SKM-1 treated with dmso at 0.1 percent for 144 hours (cell line): ENCODE measurements at regions not wholly inside any gene's neighbourhood (a gene's known extent, or its start where the extent isn't known, plus 50 kb on each side); places are given as distances from the start of the nearest gene placed in this dataset.
"Not testable (repeated sequence)": the region's sequence is repeated elsewhere in the genome, so short reads cannot be mapped to it uniquely, and the experiment has no call there.

Source experiments
- DNase-seq: peaks from one replicate; lab custom pipeline; 2025; ENCODE audit not compliant: unreplicated experiment; lab: John Stamatoyannopoulos, UW

DNA sequence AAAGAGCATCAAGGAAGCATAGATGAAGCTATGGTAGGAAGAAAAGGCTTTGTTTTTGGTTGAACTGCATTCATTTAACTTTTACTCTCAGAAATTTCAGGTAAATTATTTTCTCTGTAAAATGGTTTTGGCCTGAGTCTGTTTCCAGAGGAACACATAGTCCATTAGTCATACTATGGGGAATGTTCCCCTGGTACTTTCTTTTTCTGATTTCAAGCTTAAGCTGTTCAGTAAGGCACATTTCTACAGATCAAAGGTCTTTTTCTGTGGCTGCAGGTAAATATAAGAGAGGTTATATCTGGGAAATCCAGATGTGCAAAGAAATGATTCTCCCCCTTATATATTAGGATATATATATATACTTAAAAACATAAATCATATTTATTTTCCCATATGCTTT, 1744.4 kb upstream of the ADGRL3 start:
- no peak for DNase-seq

DNA sequence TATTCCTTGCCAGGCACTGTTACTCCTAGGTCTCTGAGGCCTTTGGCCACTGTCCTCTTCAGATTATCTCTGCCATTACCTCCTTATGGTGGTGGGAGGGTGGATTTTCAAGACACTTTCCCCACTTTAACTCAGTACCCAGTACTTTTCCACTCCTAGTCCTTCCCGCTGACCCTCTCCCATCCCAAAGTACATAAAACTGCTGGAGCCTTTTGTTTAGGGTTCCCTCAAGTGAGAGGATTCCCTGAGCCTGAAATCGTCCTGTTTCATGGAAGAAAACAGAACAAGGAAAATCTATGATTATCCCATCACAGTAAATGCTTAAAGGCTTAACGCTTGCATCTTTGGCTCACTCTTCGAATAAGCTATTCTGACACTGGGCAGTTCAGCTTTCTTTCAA, 1742.5 kb upstream of the ADGRL3 start:
- no peak for DNase-seq

DNA sequence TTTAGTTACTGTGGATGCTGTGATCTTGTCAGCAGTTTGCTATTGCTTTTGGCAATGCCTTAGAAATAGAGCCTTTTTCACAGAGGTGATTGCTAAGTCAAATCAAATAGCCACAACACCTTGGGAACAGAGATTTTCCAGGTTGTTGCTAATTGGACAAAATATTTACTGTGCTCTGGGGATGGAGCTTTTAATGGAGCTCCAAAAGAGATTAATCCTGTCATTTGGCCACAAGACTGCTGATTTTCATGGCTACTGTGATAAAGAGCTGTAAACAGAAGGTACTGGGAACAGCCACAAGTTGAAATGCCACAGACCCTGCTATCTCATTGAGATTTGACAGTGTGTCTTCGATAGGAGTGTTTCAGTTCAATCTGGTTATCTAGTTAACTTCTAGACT, 1715.2 kb upstream of the ADGRL3 start:
- no peak for DNase-seq

DNA sequence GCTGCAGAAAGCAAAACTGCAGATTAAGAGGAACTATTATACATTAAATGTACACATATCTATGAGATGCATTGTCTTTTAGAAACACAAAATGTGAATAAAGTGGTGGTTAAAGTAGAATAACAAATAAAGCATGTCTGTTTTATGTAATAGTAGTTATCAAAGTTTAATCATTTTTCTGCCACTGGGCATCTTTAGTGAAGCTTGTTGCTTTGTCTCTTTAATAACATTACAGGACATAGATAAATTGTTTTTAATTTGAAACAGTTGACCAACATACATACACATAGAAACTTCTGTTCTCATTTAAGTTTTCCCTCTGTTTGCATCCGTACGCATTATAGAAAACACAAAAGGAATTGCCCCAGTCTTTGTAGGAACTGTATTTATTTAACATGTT, 1700.0 kb upstream of the ADGRL3 start:
- DNase-seq, result no peak

DNA sequence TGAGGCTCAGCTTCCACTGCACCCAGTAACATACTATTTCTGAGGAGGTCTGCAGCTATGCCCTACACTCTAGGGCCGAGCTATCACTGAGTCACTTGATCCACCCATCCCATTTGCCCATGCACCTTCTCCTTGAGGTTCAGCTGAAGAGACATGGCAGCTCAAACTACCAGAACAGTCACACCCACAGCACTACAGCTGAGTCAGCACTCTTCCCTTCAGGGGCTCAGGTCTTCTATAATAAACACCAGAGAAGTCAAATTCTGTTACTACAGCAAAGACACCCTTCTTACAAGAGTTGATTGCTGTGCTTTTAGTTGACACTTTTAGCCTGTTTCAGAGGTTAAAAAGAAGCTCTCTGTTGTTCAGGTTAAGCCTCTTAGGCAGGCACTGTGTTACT, 1696.4 kb upstream of the ADGRL3 start:
- no peak for DNase-seq

DNA sequence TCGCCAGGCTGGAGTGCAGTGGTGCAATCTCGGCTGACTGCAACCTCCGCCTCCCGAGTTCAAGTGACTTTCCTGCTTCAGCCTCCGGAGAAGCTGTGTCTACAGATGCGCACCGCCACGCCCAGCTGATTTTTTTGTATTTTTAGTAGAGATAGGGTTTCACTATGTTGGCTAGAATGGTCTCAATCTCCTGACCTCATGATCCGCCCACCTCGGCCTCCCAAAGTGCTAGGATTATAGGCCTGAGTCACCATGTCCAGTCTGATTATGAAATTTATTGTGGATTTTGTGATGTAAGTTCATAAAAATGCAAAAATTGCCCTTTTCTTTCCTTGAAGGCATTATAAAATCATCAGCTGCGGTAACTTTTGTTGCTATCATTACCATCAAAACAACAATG, 1688.3 kb upstream of the ADGRL3 start:
- DNase-seq, result not testable (repeated sequence)

DNA sequence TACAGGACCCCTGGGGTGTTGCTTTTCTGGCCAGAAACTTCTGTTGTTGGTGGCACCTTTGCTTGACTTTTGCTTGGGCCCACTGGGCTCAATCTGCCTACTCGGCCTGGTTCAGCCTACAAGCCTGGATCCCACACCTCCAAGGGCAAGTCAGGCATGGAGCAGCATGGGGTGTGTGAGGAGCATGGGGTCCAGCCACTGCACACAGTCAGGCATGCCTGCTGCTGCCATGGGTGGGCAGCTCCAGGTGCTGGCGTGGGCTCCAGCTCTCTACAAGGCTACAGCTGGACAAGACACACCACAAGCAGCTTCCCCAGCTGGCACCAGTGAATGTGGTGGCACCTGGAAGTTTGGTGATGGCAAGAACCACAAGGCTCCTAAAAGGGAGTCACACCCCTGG, 1683.1 kb upstream of the ADGRL3 start:
- no peak for DNase-seq

DNA sequence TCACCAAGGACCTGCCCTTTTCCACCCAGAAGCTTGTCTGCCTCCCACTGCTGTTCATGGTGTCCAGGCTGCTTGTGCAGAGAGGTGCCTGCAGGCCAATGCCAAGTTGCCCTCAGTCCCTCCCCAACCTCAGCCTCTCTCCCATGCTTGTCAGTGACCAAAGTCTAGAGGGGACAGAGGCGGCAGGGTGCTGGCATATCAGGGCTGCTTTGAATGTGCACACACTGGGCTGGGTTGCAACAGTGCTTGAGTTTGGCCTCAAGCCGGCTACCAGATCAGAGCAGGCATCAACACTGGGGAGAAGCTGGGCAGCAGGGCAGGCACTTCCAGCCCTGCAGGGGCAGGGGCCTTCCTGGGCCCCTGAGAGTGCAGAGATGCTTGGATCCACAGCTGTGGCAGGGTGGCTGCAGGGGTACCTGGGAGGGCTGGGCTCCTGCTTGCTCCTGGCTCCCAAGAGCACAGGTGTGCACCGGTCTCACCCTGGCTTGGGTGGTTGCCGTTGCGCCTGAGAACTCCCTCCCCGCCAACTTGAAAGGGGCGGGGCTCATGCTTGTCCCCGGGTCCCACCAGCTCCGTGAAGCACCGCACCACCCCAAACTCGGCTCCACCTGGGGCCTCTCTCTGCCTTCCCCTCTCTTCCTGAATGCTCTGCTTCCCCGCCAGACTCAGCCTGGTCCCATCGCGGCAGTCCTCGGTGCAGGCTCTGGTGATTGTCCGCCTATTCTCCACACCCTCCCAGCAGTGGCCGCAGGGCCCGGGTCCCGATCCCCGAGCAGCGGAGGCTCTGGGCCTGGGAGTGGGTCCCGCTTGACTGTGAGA, 1681.9 kb upstream of the ADGRL3 start:
- no peak for DNase-seq

DNA sequence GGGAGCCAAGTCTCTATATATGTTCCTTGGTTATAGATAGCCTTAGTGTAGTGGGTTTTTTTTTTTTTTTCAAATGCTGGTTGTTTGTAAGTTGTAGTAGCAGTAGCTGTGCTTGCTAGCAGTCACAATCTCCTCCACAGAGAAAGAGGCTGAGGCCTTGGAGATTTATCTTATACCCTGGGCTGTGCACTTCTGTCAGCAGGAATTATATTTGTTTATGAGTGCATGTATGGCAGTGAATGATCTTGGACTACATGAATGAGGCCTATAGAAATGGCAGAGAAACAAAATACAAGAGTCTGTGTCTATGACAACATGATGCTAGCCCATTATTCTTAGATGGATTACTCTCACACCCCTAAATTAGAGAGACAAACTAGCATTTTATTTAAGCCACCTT, 1674.2 kb upstream of the ADGRL3 start:
- no peak for DNase-seq

DNA sequence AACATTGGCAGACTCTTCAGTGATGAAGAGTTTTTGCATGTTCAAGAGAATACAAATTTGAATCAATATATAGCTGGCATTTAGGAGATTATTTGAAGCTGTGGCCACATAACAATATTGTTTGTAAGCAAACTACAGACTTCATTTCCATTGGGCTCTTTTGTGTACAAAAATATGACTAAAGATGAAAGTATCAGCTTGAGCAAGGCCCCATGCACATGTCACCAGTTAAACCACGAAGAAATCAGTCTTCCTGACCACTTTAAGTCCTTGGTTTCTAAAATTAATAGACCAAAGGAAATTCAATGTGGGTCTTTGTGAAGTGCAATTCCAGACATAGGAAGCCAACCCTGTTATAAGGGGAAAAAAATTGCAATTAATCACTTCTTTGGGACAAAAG, 1664.6 kb upstream of the ADGRL3 start:
- no peak for DNase-seq

DNA sequence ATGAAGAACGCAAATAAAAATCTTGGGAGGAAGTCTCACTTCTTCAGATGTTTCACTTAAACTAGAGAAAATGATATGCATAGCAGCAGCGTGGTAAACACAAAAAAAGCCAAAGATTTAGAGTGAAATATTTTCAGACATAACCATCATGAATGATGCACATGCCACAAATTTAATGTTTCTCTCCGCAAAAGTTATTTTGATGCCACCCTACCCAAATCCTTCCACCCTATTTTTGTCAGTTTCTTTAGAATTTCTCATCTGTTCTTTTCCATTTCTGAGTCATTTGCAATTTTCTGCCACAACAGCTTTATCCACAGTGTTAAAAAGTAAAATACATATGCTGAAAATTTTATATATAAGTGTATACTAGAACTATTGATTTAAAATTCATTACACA, 1663.7 kb upstream of the ADGRL3 start:
- no peak for DNase-seq

DNA sequence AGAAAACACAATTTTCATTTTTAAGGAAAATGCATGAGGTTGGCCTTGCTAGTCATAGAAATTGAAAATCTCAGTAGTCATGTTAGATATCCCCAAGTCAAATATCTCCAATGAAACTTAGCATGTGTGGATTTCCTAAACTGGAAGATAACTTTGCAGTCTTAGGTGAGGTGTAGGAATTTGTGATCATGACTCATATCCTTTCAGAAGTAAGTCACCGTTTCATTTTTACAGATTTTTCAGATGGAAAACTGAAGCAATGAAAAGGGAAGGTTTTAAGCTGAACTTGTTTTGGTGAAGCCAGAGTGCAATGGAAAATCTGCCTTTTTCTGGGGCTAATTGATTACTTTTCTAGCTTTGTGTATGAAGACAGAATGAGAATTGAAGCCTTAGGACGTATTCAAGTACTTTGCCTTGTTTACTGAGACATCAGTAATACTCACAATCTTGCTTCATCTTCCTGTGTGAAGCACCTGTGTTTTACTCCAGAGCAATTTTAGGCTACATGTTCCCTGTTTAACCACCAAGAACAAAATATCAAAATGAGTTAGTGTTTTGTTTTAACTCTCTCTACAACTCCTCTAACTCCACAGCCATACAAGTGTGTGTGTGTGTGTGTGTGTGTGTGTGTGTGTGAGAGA, 1662.8 kb upstream of the ADGRL3 start:
- DNase-seq, result no peak

DNA sequence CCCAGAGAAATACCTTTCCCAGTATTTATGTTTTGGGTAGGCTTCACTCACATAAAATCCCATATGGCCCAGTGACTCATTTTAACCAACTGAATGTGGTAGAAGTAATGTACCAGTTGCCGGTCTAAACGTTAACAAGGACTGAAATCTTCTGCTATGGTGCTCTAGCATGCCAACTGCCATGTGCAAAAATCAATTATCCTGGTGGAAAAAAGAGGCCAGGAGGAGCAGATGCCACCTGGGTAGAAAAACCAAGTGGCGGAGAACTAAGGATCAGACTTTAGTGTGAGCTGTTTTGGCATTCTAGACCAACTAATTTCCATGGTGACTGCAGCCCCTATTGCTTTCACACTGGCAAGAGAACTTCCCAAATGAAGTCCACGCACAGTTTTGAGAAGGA, 1660.7 kb upstream of the ADGRL3 start:
- no peak for DNase-seq

DNA sequence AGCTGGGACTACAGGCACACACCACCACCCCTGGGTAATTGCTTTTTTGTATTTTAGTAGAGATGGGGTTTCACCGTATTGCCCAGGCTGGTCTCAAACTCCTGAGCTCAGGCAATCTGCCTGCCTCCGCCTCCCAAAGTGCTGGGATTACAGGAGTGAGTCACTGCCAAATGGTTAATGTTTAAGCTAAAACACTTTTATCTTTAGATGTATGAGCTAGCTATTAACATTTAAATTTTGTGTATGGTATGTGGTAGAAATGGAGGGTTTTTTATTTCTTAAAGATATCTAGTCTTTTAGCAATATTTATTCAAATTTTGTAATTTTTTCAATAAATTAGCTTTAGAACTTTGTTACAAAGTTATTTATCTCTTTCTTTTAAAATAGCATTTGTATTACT, 1659.8 kb upstream of the ADGRL3 start:
- DNase-seq, result no peak

DNA sequence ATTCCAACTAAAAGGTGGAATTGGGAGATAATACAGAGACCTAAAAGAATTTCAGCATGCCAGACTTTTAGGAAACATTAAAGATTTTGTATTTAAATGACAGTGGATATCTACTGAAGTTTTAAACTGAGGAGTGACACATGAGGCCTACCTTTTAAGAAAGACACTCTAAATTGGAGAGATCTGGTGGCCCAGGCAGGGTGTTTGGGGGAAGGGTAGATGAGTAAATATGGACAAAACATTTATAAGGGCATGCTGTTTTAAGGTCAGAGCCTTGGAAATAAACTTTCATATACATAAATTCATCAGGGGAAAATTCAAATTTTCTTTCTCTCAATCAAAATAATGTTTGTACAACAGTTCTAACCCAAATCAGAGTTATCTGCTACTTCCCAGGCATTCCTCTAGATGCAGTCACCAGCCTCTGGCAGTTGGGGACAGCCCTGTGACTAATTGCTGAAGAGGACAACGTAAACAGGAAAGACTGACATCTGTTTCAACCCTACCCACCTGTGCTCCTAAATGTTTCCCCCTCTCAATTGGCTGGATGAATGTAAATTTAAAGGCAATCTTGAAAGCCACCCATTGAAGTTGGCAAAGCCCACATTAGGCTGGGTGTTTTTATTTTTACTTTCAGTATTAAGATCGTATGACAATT, 1646.9 kb upstream of the ADGRL3 start:
- no peak for DNase-seq

DNA sequence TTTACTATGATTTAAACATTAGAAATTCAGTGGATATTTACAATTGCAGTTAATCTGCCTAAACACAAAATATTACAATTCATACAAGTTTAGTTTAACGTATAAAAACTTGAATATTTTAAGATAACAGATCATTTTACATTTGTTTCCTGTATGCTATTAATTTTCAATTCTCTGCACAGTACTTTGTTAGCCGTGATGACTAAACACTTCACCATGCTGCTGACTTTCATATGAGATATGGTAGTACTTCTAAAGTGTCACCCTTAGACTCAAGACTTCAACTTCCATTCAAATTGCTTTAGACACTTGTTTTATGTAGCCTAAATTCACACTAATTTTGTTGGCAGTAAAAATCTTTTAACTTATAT, 1646.4 kb upstream of the ADGRL3 start:
- no peak for DNase-seq

DNA sequence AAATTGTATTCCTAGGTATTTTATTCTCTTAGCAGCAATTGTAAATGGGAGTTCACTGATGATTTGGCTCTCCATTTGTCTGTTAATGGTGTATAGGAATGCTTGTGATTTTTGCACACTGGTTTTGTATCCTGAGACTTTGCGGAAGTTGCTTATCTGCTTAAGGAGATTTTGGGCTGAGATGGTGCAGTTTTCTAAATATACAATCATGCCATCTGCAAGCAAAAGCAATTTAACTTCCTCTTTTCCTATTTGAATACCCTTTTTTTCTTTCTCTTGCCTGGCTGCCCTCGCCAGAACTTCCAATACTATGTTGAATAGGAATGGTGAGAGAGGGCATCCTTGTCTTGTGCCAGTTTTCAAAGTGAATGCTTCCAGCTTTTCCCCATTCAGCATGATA, 1643.9 kb upstream of the ADGRL3 start:
- DNase-seq, result not testable (repeated sequence)

DNA sequence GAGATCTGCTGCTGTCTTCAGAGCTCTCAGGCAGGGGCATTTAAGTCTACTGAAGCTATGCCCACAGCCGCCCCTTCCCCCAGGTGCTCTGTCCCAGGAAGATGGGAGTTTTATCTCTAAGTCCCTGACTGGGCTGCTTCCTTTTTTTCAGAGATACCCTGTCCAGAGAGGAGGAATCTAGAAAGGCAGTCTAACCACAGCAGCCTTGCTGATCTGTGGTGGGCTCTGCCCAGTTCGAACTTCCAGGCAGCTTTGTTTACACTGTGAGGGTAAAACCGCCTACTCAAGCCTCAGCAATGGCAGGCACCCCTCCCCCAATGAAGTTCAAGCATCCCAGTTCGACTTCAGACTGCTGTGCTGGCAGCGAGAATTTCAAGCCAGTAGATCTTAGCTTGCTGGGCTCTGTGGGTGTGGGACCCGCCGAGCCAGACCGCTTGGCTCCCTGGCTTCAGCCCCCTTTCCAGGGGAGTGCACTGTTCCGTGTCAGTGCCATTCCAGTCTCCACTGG, 1639.9 kb upstream of the ADGRL3 start:
- DNase-seq, result not testable (repeated sequence)

DNA sequence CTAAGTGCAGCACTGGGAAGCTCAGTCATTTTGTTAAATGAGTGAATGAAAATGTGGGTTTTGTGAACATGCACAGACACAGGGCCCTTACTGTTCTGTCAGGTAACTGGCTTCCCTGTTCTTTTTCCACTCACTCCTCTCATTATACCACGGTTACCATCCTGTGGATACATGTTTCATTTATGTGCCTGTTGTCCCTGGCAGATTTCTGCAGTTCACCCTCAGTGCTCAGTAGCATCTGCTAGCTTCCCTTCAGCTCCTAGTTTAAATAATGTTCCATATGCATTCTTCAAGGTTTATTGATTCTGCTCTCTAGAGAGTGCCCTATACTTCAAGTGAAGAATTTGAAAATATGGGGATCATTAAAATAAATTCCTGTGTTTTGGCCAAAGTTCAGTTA, 1634.3 kb upstream of the ADGRL3 start:
- DNase-seq, result no peak

DNA sequence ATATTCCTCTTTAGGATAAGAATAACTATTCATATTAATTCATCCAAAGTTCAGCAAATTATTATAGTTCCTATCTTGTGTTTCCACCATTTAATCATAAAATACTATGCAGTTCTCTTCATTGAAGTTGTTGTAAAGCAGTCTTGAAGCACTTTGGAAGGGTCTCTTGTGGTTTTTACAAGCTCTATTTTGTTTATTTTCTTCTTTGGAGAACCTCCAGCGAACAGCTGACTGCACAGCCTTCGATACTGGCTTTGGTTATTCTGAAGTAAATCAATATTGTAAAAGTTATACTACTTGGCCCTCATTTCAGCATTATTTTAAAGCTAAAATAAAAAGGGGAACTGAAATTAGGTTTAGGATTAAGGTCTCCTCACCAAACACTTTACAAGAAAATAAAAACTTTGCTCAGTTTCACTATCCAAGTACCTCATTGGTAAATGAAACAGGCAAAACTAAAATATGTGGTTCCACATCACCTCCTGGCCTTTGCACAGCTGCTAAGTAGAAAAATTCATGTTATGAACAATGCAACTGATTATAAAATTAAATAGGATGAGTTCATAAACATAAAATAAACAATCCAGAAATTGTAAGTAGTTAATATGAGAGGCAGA, 1629.2 kb upstream of the ADGRL3 start:
- no peak for DNase-seq

DNA sequence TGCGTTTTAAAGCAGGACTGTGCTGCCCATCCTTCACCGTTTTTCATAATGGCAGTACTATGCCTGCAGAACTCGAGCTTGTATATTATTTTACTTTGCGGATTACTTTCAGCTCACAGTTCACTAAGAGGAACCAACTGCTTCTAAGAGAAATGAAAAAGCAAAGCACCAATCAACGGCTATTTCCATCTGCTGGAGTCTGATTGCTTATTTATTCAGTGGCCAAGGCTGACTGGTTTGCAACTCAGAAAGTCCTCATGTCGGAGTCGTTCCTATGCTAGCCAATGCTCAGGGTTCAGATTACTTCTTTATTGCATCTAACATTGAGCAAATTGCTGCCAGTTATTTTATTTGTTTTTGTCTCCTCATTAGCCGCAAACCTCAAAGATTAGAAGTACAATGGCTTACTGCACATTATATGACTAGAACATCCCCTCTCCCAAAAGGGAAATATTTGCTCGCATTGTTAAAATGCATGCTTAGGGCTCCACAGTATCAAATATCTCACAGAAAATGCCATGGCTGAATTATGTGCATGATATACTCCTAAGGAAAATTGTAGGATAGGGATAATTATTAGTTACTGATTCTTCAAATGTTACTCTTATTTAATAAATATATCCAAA, 1628.2 kb upstream of the ADGRL3 start:
- DNase-seq, result no peak
